H9 (cell line): ENCODE measurements at regions not wholly inside any gene's neighbourhood (a gene's known extent, or its start where the extent isn't known, plus 50 kb on each side); places are given as distances from the start of the nearest gene placed in this dataset.

ENCODE experiments used
- DNase-seq: peaks from one replicate; pipeline ENCODE4 v3.0.0-alpha.2; 2017
- H2AFZ ChIP-seq: one replicate; pipeline ENCODE4 v1.6.1; 2013; ENCODE audit warnings: mild to moderate bottlenecking, low read length, control low read depth, moderate library complexity
- H2AK5ac ChIP-seq: 2 replicates; pipeline ENCODE4 v1.6.1; 2013; ENCODE audit warnings: low read length, control low read depth, mixed read lengths; ENCODE audit not compliant: insufficient read length
- H2BK120ac ChIP-seq: one replicate; pipeline ENCODE4 v1.6.1; 2013; ENCODE audit warnings: low read depth, mild to moderate bottlenecking, low read length, control low read depth, inconsistent platforms; ENCODE audit not compliant: poor library complexity, severe bottlenecking
- H2BK12ac ChIP-seq: 2 replicates; pipeline ENCODE4 v1.6.1; 2013; ENCODE audit warnings: low read length, control low read depth, mixed read lengths, low read depth; ENCODE audit not compliant: insufficient read length
- H2BK15ac ChIP-seq: 2 replicates; pipeline ENCODE4 v1.6.1; 2013; ENCODE audit warnings: low read depth, low read length, control low read depth
- H2BK20ac ChIP-seq: one replicate; pipeline ENCODE4 v1.6.1; 2013; ENCODE audit warnings: low read depth, mild to moderate bottlenecking, low read length, control low read depth, inconsistent platforms; ENCODE audit not compliant: poor library complexity, severe bottlenecking
- H2BK5ac ChIP-seq: 2 replicates; pipeline ENCODE4 v1.6.1; 2013; ENCODE audit warnings: low read length, control low read depth, mixed read lengths; ENCODE audit not compliant: insufficient read length
- H3K14ac ChIP-seq: 2 replicates; pipeline ENCODE4 v1.6.1; 2013; ENCODE audit warnings: low read length, control low read depth; ENCODE audit not compliant: insufficient read depth
- H3K18ac ChIP-seq: 2 replicates; pipeline ENCODE4 v1.6.1; 2013; ENCODE audit warnings: low read depth, mild to moderate bottlenecking, mixed read lengths, low read length, control low read depth; ENCODE audit not compliant: insufficient read length
- H3K23ac ChIP-seq: 2 replicates; pipeline ENCODE4 v1.6.1; 2013; ENCODE audit warnings: low read length, control low read depth, mixed read lengths, low read depth; ENCODE audit not compliant: insufficient read length
- H3K23me2 ChIP-seq: 2 replicates; pipeline ENCODE4 v1.6.1; 2013; ENCODE audit warnings: low read depth, mild to moderate bottlenecking, mixed read lengths, low read length, control low read depth; ENCODE audit not compliant: insufficient read length, poor library complexity, severe bottlenecking
- H3K27ac ChIP-seq: 2 replicates; pipeline ENCODE4 v1.5.1; 2013; ENCODE audit warnings: low read length, control low read depth, mixed read lengths, low read depth; ENCODE audit not compliant: insufficient read length
- H3K27me3 ChIP-seq: 2 replicates; pipeline ENCODE4 v1.6.1; 2013; ENCODE audit warnings: low read length, control low read depth, inconsistent platforms; ENCODE audit not compliant: insufficient read depth
- H3K4ac ChIP-seq: 2 replicates; pipeline ENCODE4 v1.6.1; 2013; ENCODE audit warnings: low read depth, mild to moderate bottlenecking, control low read depth, inconsistent platforms, low read length, moderate library complexity
- H3K4me1 ChIP-seq: 2 replicates; pipeline ENCODE4 v1.6.1; 2013; ENCODE audit warnings: low read length, control low read depth, inconsistent platforms; ENCODE audit not compliant: insufficient read depth
- H3K4me2 ChIP-seq: 2 replicates; pipeline ENCODE4 v1.6.1; 2013; ENCODE audit warnings: low read length, control low read depth, mixed read lengths; ENCODE audit not compliant: insufficient read length, insufficient read depth
- H3K56ac ChIP-seq: 2 replicates; pipeline ENCODE4 v1.6.1; 2013; ENCODE audit warnings: low read depth, mild to moderate bottlenecking, mixed read lengths, low read length, control low read depth; ENCODE audit not compliant: insufficient read length
- H3K79me1 ChIP-seq: 2 replicates; pipeline ENCODE4 v1.6.1; 2013; ENCODE audit warnings: low read depth, mild to moderate bottlenecking, moderate library complexity, low read length, control low read depth, inconsistent platforms; ENCODE audit not compliant: insufficient read depth, poor library complexity, severe bottlenecking
- H3K79me2 ChIP-seq: 2 replicates; pipeline ENCODE4 v1.6.1; 2013; ENCODE audit warnings: low read length, control low read depth, inconsistent platforms; ENCODE audit not compliant: insufficient read depth
- H3K9ac ChIP-seq: 2 replicates; pipeline ENCODE4 v1.6.1; 2013; ENCODE audit warnings: low read length, control low read depth, mixed read lengths; ENCODE audit not compliant: insufficient read length; ENCODE audit errors: extremely low read depth
- H3K9me3 ChIP-seq: one replicate; pipeline ENCODE4 v1.6.1; 2013; ENCODE audit warnings: low read depth, low read length, inconsistent platforms; ENCODE audit not compliant: control insufficient read depth
- H3T11ph ChIP-seq: one replicate; pipeline ENCODE4 v1.6.1; 2013; ENCODE audit warnings: mild to moderate bottlenecking, low read length, control low read depth, inconsistent platforms
- H4K20me1 ChIP-seq: one replicate; pipeline ENCODE4 v1.6.1; 2013; ENCODE audit not compliant: control insufficient read depth, insufficient read length, insufficient read depth
- H4K5ac ChIP-seq: 2 replicates; pipeline ENCODE4 v1.6.1; 2013; ENCODE audit warnings: low read depth, mild to moderate bottlenecking, mixed read lengths, low read length, control low read depth; ENCODE audit not compliant: insufficient read length
- H4K8ac ChIP-seq: replicated peaks from 2 replicates; pipeline ENCODE4 v1.6.1; 2013; ENCODE audit warnings: low read length, control low read depth, mixed read lengths, low read depth; ENCODE audit not compliant: insufficient read length
- H4K91ac ChIP-seq: 2 replicates; pipeline ENCODE4 v1.6.1; 2013; ENCODE audit warnings: low read depth, mild to moderate bottlenecking, moderate library complexity, mixed read lengths, low read length, control low read depth; ENCODE audit not compliant: insufficient read length
- H3K27ac Mint-ChIP-seq, 3 experiments: 2 replicates in 2 of 3; 3 replicates in 1 of 3; pipeline ENCODE4 v1.8.0; 2020 to 2021; ENCODE audit warnings: mixed read lengths in 3 of 3, mild to moderate bottlenecking in 1 of 3, moderate library complexity in 1 of 3
- H3K27me3 Mint-ChIP-seq: 2 replicates; pipeline ENCODE4 v1.8.0; 2021; ENCODE audit warnings: low read depth, mild to moderate bottlenecking, moderate library complexity, mixed read lengths
- H3K36me3 Mint-ChIP-seq, 3 experiments: 2 replicates in 2 of 3; 3 replicates in 1 of 3; pipeline ENCODE4 v1.8.0; 2020 to 2021; ENCODE audit warnings: low read depth in 3 of 3, mixed read lengths in 3 of 3; ENCODE audit not compliant: insufficient read depth in 1 of 3
- H3K4me1 Mint-ChIP-seq, 2 experiments: 2 replicates each; pipeline ENCODE4 v1.8.0; 2020; ENCODE audit warnings: mixed read lengths in 2 of 2
- H3K4me3 Mint-ChIP-seq, 2 experiments: 2 replicates in 1 of 2; 3 replicates in 1 of 2; pipeline ENCODE4 v1.8.0; 2020 to 2021; ENCODE audit warnings: mild to moderate bottlenecking in 2 of 2, mixed read lengths in 2 of 2, moderate library complexity in 1 of 2
- H3K9me3 Mint-ChIP-seq, 2 experiments: 2 replicates in 1 of 2; 3 replicates in 1 of 2; pipeline ENCODE4 v1.8.0; 2020; ENCODE audit warnings: mild to moderate bottlenecking in 2 of 2, mixed read lengths in 2 of 2, moderate library complexity in 1 of 2
- WGBS: extraction: QIAGEN DNeasy Blood & Tissue Kit; methylation state at CpG from one replicate; pipeline ENCODE4 v1.1.7; 2013; ENCODE audit warnings: missing lambda C conversion rate, low lambda C conversion rate, mixed read lengths; ENCODE audit not compliant: insufficient read length; ENCODE audit errors: extremely low coverage; 5-methylcytosine and 5-hydroxymethylcytosine counted together
- TF ChIP-seq, protein P1 (sequence below): fragments of 200-600 bp; sonication (generic); conservative IDR thresholded peaks from 3 replicates; pipeline ENCODE4 v1.8.0; 2021; ENCODE audit warnings: antibody characterized with exemption, mild to moderate bottlenecking

DNA sequence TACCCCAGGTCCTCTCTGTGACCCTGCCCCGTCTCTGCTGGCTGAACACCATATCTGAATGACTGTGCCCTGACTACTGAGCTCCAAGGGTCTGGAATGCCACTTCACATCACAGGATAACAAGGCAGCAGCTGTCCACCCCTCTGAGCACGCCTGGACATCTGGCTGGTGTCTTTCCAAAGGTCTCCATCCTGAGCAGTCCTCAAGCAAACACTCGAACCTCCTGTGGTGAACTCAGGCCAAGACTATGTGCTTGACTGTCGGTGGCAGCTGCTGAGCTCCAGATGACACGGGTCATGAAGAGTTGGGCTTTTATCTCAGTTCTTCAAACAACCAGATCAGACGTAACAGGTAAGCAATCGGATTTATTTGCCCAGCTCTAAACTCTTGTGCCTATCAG lies 117.2 kb upstream of the BCL2L14 start:
- Histone ChIP-seq H2AFZ (no peak overlapping the region), H3K4me1 (no peaks in the 10 kb centered on the region), H3K27ac (no peak overlapping the region), H3K4me2 (no peak overlapping the region), H4K5ac (no peak overlapping the region), H3K4ac (no peak overlapping the region), H3K23ac (no peak overlapping the region), H3T11ph (no peak overlapping the region), H3K9me3 (no peaks in the 10 kb centered on the region), H3K79me1 (no peaks in the 10 kb centered on the region), H3K9ac (no peak overlapping the region), H2BK5ac (no peak overlapping the region), H3K56ac (no peak overlapping the region), H2BK20ac (no peak overlapping the region), H3K23me2 (no peaks in the 10 kb centered on the region), H4K20me1 (no peaks in the 10 kb centered on the region), H3K27me3 (no peaks in the 10 kb centered on the region), H2BK120ac (no peak overlapping the region), H4K8ac (no peak overlapping the region), H2BK12ac (no peak overlapping the region), H3K14ac (no peak overlapping the region), H3K18ac (no peak overlapping the region), H2BK15ac (no peak overlapping the region), H2AK5ac (no peak overlapping the region), H3K79me2 (no peaks in the 10 kb centered on the region), H4K91ac (no peak overlapping the region)
- no peak overlapping the region; a peak in 1 of 7 replicates for H3K27ac Mint-ChIP-seq
- H3K27me3 Mint-ChIP-seq = peaks cover 4% of the 10 kb centered on the region; the same call in 1 of the 2 replicates
- H3K4me1 Mint-ChIP-seq = peaks cover 13 to 15% of the 10 kb centered on the region in 2 experiments
- DNase-seq = no peak
- WGBS = no CpG with 5 or more reads among the region's 7 CpGs
- no peak overlapping the region for H3K4me3 Mint-ChIP-seq
- no peaks in the 10 kb centered on the region for H3K36me3 Mint-ChIP-seq
- H3K9me3 Mint-ChIP-seq = no peaks in the 10 kb centered on the region
- TF ChIP-seq, protein P1, sequence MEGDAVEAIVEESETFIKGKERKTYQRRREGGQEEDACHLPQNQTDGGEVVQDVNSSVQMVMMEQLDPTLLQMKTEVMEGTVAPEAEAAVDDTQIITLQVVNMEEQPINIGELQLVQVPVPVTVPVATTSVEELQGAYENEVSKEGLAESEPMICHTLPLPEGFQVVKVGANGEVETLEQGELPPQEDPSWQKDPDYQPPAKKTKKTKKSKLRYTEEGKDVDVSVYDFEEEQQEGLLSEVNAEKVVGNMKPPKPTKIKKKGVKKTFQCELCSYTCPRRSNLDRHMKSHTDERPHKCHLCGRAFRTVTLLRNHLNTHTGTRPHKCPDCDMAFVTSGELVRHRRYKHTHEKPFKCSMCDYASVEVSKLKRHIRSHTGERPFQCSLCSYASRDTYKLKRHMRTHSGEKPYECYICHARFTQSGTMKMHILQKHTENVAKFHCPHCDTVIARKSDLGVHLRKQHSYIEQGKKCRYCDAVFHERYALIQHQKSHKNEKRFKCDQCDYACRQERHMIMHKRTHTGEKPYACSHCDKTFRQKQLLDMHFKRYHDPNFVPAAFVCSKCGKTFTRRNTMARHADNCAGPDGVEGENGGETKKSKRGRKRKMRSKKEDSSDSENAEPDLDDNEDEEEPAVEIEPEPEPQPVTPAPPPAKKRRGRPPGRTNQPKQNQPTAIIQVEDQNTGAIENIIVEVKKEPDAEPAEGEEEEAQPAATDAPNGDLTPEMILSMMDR = no peak
